Ammon's horn (tissue), 1 donor: ENCODE measurements at regions not wholly inside any gene's neighbourhood (a gene's known extent, or its start where the extent isn't known, plus 50 kb on each side); places are given as distances from the start of the nearest gene placed in this dataset.

Experiments used
- DNase-seq: peaks from one replicate; pipeline ENCODE4 v3.0.0-alpha.2; 2016; ENCODE audit warnings: low spot score

DNA sequence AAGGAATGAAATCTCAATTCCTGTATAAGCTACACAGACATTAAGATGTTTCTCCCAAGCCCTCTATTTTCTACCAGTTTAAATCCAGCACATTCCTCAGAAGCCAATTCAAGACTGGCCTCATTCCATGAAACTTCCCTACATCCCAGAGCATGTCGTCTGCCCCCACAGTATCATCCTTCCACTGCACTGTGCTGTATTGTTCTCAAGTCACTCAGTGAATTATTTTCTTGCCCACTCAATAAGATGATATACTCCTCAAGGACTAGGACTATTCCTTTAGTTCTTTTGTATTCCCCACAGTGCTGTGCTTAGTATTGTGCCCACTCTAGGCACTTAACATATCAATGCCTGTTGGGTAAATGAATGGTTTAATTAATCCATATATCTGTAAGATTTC is 203.1 kb upstream of the BLID start:
- no peak for DNase-seq

DNA sequence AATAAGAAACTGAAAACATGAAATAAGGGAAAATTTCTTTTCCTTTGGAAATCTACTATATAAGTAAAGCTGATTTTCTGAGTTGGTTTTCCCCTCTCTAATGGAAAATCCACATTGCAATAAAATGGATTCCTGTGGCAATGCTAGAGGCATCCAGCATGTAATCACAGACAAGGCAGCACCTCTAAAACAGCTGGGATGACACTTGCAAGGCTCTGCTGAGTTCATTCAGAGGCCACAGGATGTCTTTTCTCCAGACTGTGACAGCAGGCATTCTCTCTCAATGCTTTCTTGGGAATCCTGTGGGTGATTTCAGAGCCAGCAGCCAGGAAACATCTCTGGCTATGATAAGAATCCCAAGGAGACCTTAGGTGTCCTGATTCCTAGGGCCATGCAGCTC is 201.3 kb upstream of the BLID start:
- no peak for DNase-seq

DNA sequence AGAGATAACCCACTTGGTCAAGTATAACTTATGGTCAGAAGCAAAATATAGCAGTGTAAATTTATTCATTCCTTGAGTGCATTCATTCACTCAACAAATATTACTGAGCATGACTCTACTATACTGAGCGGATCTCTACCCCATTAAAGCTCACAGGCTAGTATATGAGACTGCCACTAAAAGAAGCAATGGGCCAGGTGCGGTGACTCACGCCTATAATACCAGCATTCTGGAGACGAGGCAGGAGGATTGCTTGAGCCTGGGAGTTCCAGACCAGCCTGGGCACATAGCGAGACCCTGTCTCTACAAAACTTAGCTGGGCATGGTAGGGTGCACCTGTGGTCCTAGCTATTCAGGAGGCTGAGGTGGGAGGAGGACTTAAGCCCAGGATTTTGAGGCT is 197.6 kb upstream of the BLID start:
- DNase-seq: no peak

DNA sequence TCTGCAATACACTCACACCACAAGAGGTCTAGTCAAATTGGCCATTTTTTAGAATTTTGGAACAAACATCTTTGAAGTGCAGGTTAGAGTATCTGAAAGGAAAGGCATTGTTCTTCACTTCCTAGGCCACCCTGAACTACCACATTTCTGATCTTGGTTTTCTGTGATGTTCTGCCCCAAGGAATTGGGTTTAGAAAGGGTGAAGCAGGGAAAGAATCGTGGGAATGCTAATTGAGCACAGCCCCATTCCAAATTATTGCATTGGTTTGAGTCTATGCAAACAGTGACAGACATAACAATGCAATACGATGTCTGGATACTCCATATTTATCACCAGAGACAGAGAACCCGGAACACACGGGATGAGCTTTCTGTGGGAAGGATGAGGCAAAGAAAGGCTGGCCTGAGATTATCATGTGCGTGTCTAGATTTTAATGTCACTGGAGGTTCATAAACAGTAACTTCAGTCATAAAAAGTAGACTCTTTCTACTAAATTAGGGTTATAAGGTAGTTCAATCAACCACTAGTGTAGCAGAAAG is 195.3 kb upstream of the BLID start:
- DNase-seq: no peak

DNA sequence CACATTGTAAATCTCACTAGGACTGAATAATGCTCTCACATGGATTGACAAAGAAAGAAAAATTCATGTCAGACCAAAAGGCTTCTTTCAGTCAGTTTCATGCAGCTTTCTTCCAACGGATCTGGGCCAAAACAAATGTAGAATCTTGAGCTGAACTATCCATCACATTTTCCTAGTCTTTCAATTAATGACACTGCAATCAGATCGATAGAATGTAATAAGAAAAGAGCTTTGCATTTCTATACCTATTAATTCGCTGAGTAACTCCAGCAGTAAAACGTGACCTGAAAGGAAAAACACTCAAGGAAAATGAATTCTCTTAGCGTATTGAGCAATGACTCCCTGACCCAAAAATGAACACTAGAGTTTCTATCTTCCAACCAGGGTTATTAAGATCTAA is 194.8 kb upstream of the BLID start:
- DNase-seq: peak; percentile 32

DNA sequence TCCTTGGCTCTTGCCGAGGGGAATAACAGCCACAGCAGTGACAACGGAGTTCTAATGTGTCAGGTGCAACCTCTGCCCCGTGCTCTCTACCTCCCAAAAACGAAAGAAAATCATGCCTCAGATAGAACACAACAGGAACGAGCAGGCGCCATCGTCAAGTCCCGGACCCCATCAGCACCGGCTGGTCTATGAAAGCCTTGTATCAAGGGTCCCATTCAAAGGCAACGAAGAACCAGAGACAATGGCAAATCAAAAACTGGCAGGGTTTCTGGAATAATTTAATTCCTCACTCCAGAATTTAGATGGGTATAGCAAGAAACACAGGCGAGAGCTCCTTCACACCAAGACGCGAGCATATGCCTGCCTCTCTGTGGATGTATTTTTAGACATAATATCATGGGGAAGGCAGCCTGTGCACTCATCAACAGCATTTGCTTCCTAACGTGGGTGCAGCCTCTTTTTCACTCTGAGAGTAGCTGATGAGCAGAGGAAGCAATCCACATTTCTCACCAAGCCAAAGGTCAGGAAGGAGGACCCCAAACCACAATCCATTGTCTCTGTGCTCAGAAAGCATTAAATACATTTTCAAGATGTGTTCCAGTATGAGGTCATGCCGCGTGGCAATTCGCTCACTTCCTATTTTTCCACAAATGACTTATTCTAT is 193.4 kb upstream of the BLID start:
- peak; percentile 78 for DNase-seq

DNA sequence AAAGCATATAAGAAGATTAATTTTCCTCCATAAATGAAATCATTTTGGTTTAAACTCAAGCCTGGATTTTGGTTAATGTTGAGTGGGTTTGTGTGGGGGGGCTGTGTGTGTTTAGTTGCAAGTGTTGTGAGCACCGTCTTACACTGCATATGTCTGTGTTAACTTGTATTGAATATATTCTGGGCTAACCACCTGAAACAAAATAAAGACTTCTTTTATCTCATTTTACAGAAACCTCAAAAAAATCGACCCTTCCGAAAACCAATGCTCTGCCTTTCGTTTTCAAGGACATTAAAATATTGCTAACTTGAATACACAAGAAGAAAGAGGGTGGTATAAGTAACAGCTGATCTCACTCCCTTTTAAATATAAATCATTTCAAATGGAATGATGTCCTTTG is 192.2 kb upstream of the BLID start:
- no peak for DNase-seq

DNA sequence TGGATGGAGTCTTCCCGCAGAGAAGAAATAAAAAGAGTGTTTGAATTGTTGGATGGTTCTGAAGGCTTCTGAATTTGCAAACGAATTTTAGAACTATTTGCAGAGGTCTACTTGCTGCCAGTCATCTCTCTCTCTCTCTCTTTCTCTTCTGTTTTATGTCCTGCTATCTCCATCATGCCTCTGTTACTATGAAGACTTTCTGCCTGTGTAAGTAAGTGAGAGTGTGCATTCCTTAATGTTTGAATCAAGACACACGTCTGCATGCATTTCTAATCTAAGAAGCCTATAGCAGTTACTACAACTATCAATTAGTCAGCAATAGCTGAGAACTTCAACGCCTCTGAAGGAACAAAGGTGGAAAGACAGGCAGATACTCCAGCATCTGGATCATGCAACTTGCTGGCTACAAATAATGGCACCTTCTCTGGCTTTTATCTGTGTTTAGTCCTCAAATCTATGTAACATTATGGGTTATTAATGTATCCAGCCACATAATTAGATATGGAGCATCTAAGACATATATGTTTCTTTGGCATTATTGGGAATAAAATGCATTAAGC is 191.5 kb upstream of the BLID start:
- DNase-seq: no peak

DNA sequence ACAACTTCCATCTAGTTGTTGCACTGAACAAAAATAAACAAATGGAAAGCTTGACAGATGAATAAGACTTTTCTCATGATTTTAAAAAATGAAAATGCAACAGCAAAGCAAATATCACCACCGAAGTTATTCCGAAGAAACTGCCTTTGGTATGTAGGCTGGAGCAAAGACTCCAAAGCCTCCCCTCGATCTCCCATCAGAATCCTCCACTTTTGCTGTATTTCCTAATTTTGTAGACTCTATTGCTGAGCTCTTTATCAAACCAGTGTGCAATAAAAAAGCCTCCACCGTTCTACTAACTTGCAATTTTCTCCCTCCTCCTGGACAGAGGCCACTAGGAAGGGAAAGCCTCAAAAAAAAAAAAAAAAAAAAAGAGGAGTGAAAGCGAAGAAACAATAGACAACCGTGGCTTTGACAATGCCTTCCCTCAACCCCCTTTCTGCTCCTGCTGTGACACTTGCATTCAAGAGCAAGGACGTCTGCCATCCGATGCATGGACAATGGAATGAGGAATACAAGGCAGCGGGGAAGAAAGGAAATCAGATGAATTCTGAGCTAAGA is 190.9 kb upstream of the BLID start:
- DNase-seq: peak; percentile 74

DNA sequence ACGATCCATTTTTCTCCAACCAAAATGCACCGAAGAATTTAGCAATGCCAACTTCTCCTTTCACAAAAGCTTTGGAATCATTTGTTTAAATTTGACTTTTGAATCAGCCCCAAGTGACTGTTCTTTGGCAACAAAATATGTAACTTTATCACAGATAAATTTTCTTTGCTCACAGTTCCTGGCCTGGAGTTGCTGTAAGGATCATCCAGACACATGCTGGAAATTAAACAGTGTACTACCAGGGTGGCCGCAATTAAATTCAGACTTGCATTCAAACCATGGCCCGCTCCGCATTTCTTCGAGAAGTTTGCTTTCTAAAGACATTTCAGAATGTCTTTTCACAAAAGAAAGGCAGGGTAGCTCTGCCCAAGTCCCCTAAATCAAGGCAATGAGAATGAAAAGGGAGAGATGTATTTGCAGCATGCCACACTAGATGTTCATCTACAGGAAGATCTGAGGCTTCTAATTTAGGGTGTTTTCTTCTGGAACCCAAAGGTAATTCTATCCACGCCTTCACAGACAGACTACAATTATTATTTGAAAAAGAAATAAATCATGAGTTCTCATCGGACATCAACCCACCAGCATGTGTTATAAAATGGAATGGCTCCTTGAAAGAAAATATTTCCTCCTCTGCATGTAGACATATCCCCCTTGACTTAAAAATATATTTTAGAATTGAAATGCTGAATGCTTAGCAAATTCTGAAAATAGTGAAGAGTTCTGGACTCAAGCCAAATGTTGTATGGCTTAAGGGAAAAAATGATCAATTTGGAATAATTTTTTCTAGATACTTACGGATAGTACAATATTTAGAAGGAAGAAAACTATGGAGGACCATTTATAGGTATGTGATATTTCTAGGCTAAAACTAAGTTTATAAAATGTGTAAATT is 189.7 kb upstream of the BLID start:
- no peak for DNase-seq

DNA sequence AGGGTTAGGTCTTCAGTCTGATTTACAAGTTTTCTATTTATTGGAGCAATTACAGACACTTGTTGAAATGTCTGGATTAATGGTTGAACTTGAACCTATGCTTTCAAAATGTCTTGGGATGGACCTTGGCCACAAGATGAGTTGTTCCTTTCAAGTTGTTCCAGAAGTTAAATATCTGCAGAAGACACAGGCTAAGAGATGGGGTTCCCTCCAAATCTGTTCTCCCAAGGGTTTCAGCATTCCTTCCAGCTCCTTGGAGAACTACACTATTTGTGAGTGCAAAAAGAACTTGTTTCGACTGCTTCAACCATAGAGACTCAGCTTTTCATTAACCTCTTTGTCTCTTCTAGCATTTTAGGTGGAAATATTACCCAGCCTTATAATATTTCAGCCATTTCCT is 189.0 kb upstream of the BLID start:
- no peak for DNase-seq

DNA sequence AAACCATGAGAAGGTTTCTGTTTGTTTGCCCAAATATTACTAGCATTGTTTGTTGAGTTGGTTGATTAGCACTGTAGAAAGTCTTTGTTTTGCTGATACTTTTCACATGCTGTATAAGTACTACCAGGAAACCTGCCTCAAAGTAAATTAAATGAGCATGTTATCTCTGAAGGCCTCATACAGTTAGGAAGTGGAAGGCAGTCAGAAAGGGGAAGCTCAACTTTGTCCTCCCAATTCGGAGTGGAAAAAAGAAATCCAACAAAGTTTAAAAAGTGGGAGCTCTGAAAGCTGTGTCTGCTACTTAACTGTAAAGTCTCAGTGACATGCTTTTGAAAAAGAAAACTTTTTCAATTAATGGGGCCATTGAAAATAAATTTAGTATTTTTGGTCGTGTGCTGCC is 188.3 kb upstream of the BLID start:
- no peak for DNase-seq

DNA sequence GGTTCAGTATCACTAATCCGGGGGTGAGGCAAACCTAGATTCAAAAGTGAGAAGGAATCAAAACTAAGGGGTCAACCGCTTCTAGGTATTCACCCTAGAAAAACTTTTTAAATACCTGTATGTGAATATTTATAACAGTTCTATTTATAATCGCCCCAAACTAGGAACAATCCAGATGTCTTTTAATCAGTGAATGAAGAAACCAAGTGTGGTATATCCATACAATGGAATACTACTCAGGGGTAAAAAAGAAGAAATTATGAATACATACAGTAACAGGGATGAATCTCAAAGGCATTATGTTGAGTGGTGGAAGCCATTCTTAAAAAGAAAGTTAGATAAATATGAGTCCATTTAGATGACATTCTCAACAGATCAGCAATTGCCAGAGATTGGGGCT is 178.0 kb upstream of the BLID start:
- no peak for DNase-seq

DNA sequence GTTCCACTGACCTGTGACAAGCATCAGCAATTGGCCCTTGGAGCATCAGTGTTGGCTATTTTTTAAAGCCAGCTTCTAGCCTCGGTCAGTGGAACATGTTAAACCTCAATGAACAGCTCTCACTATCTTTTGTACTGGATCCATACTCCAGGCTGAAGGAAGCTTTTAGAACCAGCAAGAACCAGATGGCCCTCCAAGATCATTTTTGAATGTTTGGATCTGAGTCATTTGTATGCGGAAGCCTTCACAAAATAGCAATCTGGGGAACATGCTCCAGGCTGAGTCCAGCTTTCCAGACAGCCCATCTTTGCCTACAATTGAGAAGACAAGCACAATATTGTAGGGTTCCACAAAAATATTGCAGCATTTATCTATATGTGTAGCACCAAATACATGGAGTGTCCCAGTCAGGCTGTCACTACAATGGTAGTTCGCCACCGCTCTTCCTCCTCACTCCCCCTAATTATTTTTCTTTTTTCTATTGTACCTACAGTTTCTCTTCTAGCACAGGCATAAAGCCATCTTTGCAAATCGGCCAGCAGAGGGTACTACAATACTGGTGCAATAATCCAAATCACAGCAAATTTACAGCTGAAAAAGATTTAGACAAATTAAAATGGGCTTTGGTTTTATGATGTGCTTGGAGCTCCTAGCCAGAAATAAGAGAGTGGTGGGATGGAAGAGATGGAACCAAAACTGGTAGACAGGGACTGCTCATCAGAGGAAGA is 177.4 kb upstream of the BLID start:
- peak; percentile 43 for DNase-seq

DNA sequence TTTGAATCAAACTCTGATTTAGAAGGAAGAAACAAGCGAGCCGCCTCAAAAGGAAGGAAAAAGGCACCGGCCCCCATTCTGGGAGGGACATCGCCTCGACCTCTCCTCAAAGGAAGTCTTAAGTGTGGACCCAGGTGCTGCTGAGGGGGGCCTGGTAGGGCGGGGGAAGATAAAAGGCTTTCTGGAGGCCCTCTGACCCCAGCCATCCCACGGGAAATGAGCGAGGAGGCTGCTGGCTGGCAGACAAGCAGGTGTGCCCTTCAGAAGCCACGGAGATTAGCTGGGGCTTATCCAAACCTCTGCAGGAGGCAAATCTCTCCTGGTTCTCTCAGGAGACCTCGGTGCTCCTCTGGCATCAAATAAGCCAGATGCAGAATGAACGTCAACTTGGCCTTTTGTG is 171.4 kb upstream of the BLID start:
- no peak for DNase-seq

DNA sequence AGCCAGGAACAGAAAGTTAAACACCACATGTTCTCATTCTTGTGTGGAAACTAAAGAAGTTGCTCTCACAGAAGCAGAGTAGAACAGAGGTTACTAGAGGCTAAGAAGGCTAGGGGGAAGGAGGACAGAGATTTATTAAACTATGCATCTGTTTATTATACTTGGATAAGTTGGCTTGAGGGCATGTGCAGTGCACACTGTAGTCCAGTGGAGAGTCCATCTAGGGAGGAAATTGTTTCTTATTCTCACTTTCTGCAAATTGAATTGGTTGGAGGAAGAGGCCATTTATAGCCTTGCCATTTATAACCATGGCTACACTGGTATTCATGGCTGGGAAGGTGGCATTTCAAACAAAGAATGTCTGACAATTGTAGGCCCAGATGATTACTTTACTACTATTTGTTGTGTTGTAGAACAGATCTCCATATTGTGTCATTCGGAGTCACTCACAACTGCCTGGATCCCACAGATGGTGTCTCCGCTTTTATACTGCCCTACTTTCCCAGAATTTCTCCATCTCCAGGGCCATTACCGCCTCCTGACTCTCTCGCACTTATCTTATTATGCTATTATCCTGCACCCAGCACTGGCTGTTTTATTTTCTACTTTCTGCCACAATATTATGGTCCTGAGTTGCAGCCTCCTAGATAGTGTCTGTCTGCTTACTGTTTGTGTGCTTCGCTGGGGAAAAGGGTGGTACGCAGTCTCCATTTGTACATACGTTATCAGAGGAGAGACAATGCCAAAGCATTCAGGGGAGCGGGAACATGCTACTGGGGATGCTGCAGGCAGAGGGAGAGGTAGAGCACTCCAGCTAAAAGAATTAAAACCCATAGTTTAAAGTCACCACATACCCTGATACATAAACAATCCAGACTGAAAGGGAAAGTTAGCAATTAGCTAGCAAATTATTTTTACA is 169.3 kb upstream of the BLID start:
- no peak for DNase-seq

DNA sequence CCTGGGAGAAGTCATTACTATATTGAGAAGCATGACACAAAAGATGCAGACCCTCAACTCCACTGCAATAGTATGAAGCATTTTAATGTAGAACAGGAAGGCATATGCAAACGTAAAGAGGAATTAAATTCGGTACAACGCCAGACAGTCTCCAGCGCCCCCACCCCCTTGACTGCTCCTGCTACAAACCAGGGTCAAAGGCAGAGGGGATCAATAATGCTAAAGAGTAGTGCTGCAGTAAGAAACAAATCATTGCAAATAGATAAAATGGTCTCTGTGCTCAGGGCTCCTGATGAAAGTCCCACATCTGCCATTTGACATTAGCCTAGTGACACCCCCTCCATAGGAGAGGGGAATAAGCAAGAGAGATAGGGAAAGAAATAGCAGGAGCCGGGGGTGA is 164.9 kb upstream of the BLID start:
- no peak for DNase-seq

DNA sequence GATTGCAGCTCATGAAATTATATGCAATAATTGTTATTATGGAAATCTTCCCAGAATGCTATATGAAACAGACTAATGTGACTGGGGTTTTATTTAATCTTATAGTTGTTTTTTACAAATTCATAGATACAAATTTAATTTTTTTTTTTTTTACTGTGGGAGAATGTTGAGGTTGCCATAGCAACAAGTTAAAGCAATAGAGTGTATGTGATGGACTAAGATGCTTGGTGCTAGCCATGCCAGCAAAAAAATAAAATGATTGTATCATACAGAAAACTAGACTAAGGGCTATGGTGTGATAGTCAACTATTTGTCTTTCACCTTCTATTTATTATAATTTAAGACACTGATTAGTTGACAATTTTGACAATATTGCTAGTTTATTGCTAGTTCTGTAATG is 163.2 kb upstream of the BLID start:
- no peak for DNase-seq

DNA sequence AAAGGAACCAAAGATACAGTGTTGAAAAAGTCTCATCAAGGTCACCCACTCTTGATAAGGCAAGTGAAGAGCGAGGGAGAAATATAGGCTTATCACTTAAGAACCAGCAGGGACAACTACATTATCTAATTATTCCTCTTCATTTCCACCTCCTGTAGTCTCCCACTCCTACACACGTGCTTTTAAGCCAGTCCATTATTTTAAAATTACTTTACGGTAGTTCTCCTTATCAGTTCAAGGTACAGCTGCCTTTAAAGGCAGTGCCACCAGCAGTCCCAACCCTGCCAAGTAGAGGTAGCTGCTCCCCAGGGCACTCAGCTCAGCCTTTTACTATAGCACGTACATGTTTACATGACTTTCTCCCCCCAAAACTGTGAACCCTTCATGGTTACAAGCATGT is 161.5 kb upstream of the BLID start:
- no peak for DNase-seq

DNA sequence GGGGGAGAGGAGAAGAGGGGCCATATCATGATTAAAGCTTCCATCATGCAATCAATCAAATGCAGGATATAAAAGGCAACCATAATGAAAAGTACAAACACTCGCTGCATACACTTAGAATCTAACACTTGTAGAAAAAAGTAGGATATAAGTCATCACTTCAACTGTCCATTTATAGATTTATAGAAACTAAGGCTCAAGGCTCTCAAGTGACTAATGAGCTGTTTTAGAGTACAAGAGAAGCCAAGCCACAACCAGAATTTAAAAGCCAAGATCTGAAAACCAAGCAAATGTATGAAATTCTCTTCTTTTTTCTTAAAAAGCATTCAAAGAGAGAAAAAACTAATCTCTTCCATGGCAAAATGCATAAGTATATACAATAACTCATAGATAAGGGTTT is 160.2 kb upstream of the BLID start:
- DNase-seq: no peak

DNA sequence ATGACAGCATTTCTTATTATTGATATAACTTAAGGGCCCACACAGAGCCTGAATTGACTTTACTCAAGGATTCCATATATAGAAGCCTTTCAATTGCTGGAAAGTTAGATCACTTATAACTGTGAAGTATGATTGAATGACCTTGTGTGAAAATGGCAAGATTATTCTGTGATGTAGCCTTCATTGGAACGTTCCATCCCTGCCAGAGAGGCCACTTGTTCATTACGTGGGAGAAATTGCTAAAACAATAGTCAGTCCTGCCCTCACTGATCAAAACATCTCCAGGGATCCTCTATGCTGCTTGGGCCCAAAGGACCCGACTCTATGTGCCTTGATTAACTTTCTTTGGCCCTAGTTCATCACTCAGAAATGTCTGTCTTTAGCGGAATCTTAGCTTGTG is 159.5 kb upstream of the BLID start:
- no peak for DNase-seq
